ENCODE measurements at regions not wholly inside any gene's neighbourhood (a gene's known extent, or its start where the extent isn't known, plus 50 kb on each side); places are given as distances from the start of the nearest gene placed in this dataset.

- Histone ChIP-seq H3K27me3 (ENCODE audit: control insufficient read depth in 3 of 3, insufficient read depth in 3 of 3, low read length in 3 of 3) (no peaks in the 10 kb centered on the region), H3K36me3 (ENCODE audit: control insufficient read depth in 3 of 3, insufficient read depth in 2 of 3, low read depth in 1 of 3, low read length in 3 of 3) (no peaks in the 10 kb centered on the region), H3K9me3 (ENCODE audit: control insufficient read depth in 2 of 2, insufficient read depth in 1 of 2, low read depth in 1 of 2, low read length in 1 of 2) (no peaks in the 10 kb centered on the region), H3K4me3 (ENCODE audit: low read depth in 1 of 3, low read length in 3 of 3) (no peak overlapping the region), H3K27ac (ENCODE audit: low read depth in 1 of 3, low read length in 2 of 3) (no peak overlapping the region), H3K4me1 (ENCODE audit: control insufficient read depth in 3 of 3, insufficient read depth in 2 of 3, low read depth in 1 of 3, low read length in 2 of 3) (no peaks in the 10 kb centered on the region)
- DNase-seq (no peak), FAIRE-seq (no peak)
- 91 to 100% (median 100%) methylated on average over 1 of the region's 1 CpG for WGBS, 3 donors
Measured at GRCh38 chrX:113429011-113429410, 588.4 kb upstream of the AMOT start.

GRCh38 chrX:113422323-113422722, 581.7 kb upstream of the AMOT start:
- Histone ChIP-seq H3K36me3 (ENCODE audit: control insufficient read depth in 3 of 3, insufficient read depth in 2 of 3, low read depth in 1 of 3, low read length in 3 of 3) (no peaks in the 10 kb centered on the region), H3K4me1 (ENCODE audit: control insufficient read depth in 3 of 3, insufficient read depth in 2 of 3, low read depth in 1 of 3, low read length in 2 of 3) (no peaks in the 10 kb centered on the region), H3K4me3 (ENCODE audit: low read depth in 1 of 3, low read length in 3 of 3) (no peak overlapping the region), H3K9me3 (ENCODE audit: control insufficient read depth in 2 of 2, insufficient read depth in 1 of 2, low read depth in 1 of 2, low read length in 1 of 2) (no peaks in the 10 kb centered on the region), H3K27ac (ENCODE audit: low read depth in 1 of 3, low read length in 2 of 3) (no peak overlapping the region), H3K27me3 (ENCODE audit: control insufficient read depth in 3 of 3, insufficient read depth in 3 of 3, low read length in 3 of 3) (no peaks in the 10 kb centered on the region)
- no peak for FAIRE-seq
- 56 to 69% (median 56%) methylated on average over 4 of the region's 4 CpGs for WGBS, 3 donors
- DNase-seq, result no peak

GRCh38 chrX:113421432-113421831, 580.8 kb upstream of the AMOT start:
- no peaks in the 10 kb centered on the region for H3K9me3 ChIP-seq (ENCODE audit: control insufficient read depth in 2 of 2, insufficient read depth in 1 of 2, low read depth in 1 of 2, low read length in 1 of 2)
- WGBS, 3 donors, result 84 to 90% (median 89%) methylated on average over 1 of the region's 1 CpG
- H3K27me3 ChIP-seq (ENCODE audit: control insufficient read depth in 3 of 3, insufficient read depth in 3 of 3, low read length in 3 of 3), result no peaks in the 10 kb centered on the region
- FAIRE-seq (no peak), DNase-seq (no peak)
- no peak overlapping the region for H3K27ac ChIP-seq (ENCODE audit: low read depth in 1 of 3, low read length in 2 of 3)
- H3K4me1 ChIP-seq (ENCODE audit: control insufficient read depth in 3 of 3, insufficient read depth in 2 of 3, low read depth in 1 of 3, low read length in 2 of 3), result no peaks in the 10 kb centered on the region
- H3K36me3 ChIP-seq (ENCODE audit: control insufficient read depth in 3 of 3, insufficient read depth in 2 of 3, low read depth in 1 of 3, low read length in 3 of 3), result no peaks in the 10 kb centered on the region
- no peak overlapping the region for H3K4me3 ChIP-seq (ENCODE audit: low read depth in 1 of 3, low read length in 3 of 3)

DNA sequence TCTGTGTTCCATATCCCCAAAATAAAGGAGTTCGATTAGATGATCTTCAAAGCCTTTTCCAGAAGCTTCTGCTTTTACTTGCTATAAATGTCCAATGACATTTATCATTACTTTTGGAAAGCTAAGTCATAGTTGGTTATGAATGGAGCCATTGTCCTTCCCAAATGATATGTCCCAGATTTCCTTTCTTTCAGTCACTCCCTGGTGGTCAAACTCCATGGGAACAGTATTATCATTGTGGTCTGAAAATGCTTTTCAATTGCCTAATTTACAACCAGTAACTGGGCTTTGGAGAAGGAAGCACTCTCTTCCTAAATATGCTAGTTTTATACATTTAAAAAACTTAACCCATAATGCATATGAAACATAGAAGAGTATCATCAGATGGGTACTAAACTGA, 571.5 kb upstream of the AMOT start:
- H3K27ac ChIP-seq (ENCODE audit: low read depth in 1 of 3, low read length in 2 of 3), result no peak overlapping the region
- H3K4me1 ChIP-seq (ENCODE audit: control insufficient read depth in 3 of 3, insufficient read depth in 2 of 3, low read depth in 1 of 3, low read length in 2 of 3), result no peaks in the 10 kb centered on the region
- FAIRE-seq (no peak), DNase-seq (no peak)
- H3K36me3 ChIP-seq (ENCODE audit: control insufficient read depth in 3 of 3, insufficient read depth in 2 of 3, low read depth in 1 of 3, low read length in 3 of 3), result no peaks in the 10 kb centered on the region
- WGBS, 3 donors, result 75 to 83% (median 78%) methylated on average over 1 of the region's 1 CpG
- H3K4me3 ChIP-seq (ENCODE audit: low read depth in 1 of 3, low read length in 3 of 3), result no peak overlapping the region
- no peaks in the 10 kb centered on the region for H3K9me3 ChIP-seq (ENCODE audit: control insufficient read depth in 2 of 2, insufficient read depth in 1 of 2, low read depth in 1 of 2, low read length in 1 of 2)
- no peaks in the 10 kb centered on the region for H3K27me3 ChIP-seq (ENCODE audit: control insufficient read depth in 3 of 3, insufficient read depth in 3 of 3, low read length in 3 of 3)

DNA sequence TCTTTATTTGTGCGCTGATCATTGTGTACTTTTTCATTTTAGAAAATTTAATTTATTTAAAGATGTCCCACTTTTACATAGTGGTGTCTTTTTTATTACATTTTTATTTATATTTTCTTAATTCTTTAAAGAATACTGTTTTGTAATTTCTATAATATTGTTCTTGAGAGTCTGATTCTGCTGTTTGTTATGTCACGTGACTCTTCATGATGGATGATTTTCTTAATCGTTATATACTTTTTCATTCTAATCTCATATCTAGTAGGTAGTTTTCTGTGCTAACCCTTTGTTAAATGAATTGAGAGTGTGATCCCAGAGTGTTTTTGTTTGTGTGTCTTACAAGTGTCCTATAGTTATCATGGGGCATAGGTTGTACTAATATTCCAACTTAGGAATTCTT, 568.2 kb upstream of the AMOT start:
- no peak for DNase-seq
- peak; percentile 26 for FAIRE-seq
- H3K27ac ChIP-seq (ENCODE audit: low read depth in 1 of 3, low read length in 2 of 3), result no peak overlapping the region
- no peaks in the 10 kb centered on the region for H3K27me3 ChIP-seq (ENCODE audit: control insufficient read depth in 3 of 3, insufficient read depth in 3 of 3, low read length in 3 of 3)
- H3K4me3 ChIP-seq (ENCODE audit: low read depth in 1 of 3, low read length in 3 of 3), result no peak overlapping the region
- no peaks in the 10 kb centered on the region for H3K4me1 ChIP-seq (ENCODE audit: control insufficient read depth in 3 of 3, insufficient read depth in 2 of 3, low read depth in 1 of 3, low read length in 2 of 3)
- no peaks in the 10 kb centered on the region for H3K36me3 ChIP-seq (ENCODE audit: control insufficient read depth in 3 of 3, insufficient read depth in 2 of 3, low read depth in 1 of 3, low read length in 3 of 3)
- 89 to 92% (median 90%) methylated on average over 3 of the region's 3 CpGs for WGBS, 3 donors
- H3K9me3 ChIP-seq (ENCODE audit: control insufficient read depth in 2 of 2, insufficient read depth in 1 of 2, low read depth in 1 of 2, low read length in 1 of 2), result no peaks in the 10 kb centered on the region

- Histone ChIP-seq H3K27me3 (ENCODE audit: control insufficient read depth in 3 of 3, insufficient read depth in 3 of 3, low read length in 3 of 3) (no peaks in the 10 kb centered on the region), H3K4me3 (ENCODE audit: low read depth in 1 of 3, low read length in 3 of 3) (no peak overlapping the region), H3K9me3 (ENCODE audit: control insufficient read depth in 2 of 2, insufficient read depth in 1 of 2, low read depth in 1 of 2, low read length in 1 of 2) (no peaks in the 10 kb centered on the region), H3K4me1 (ENCODE audit: control insufficient read depth in 3 of 3, insufficient read depth in 2 of 3, low read depth in 1 of 3, low read length in 2 of 3) (no peaks in the 10 kb centered on the region), H3K36me3 (ENCODE audit: control insufficient read depth in 3 of 3, insufficient read depth in 2 of 3, low read depth in 1 of 3, low read length in 3 of 3) (no peaks in the 10 kb centered on the region), H3K27ac (ENCODE audit: low read depth in 1 of 3, low read length in 2 of 3) (no peak overlapping the region)
- no peak for FAIRE-seq
- WGBS, 3 donors, result 36 to 75% (median 69%) methylated on average over 2 of the region's 2 CpGs
- DNase-seq, result no peak
Measured at GRCh38 chrX:113400193-113400704, 559.6 kb upstream of the AMOT start.

DNA sequence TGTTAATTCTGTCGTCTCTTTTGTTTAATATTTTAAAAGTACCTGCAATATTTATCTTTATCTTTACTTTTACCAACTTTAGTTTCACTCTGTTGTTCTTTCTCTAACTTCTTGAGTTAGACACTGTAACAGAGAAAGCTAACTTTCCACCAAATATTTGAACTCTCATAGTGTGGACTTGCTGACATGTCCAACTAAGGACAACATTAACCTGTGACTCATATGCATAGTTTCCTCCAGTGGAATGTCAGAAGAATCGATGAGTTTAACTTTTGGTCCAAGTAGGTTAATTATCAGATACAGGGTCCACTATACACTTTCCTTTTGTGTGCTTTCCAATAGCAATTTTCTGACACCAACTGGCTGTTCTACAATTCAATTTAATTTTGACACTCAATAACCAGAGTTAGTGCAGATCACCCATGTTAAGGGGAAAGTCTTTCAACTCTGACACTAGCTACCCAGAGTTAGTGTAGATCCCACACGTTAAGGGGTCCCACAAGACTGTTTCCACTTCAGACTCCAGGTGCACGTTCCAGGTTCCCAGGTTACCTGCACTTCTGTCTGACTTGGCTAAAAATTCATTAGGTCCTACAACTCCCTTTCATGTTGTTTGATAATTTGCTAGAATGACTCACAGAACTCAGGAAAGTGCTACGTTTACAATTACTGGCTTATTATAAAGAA, 559.0 kb upstream of the AMOT start:
- no peak overlapping the region for H3K27ac ChIP-seq (ENCODE audit: low read depth in 1 of 3, low read length in 2 of 3)
- DNase-seq (no peak), FAIRE-seq (no peak)
- 42 to 71% (median 47%) methylated on average over 5 of the region's 5 CpGs for WGBS, 3 donors
- no peaks in the 10 kb centered on the region for H3K4me1 ChIP-seq (ENCODE audit: control insufficient read depth in 3 of 3, insufficient read depth in 2 of 3, low read depth in 1 of 3, low read length in 2 of 3)
- H3K4me3 ChIP-seq (ENCODE audit: low read depth in 1 of 3, low read length in 3 of 3), result no peak overlapping the region
- H3K36me3 ChIP-seq (ENCODE audit: control insufficient read depth in 3 of 3, insufficient read depth in 2 of 3, low read depth in 1 of 3, low read length in 3 of 3), result no peaks in the 10 kb centered on the region
- no peaks in the 10 kb centered on the region for H3K9me3 ChIP-seq (ENCODE audit: control insufficient read depth in 2 of 2, insufficient read depth in 1 of 2, low read depth in 1 of 2, low read length in 1 of 2)
- no peaks in the 10 kb centered on the region for H3K27me3 ChIP-seq (ENCODE audit: control insufficient read depth in 3 of 3, insufficient read depth in 3 of 3, low read length in 3 of 3)

GRCh38 chrX:113392355-113392754, 551.7 kb upstream of the AMOT start:
- Histone ChIP-seq H3K4me3 (ENCODE audit: low read depth in 1 of 3, low read length in 3 of 3) (no peak overlapping the region), H3K36me3 (ENCODE audit: control insufficient read depth in 3 of 3, insufficient read depth in 2 of 3, low read depth in 1 of 3, low read length in 3 of 3) (no peaks in the 10 kb centered on the region), H3K9me3 (ENCODE audit: control insufficient read depth in 2 of 2, insufficient read depth in 1 of 2, low read depth in 1 of 2, low read length in 1 of 2) (peaks cover 2 to 3% of the 10 kb centered on the region in 2 donors), H3K27me3 (ENCODE audit: control insufficient read depth in 3 of 3, insufficient read depth in 3 of 3, low read length in 3 of 3) (no peaks in the 10 kb centered on the region), H3K4me1 (ENCODE audit: control insufficient read depth in 3 of 3, insufficient read depth in 2 of 3, low read depth in 1 of 3, low read length in 2 of 3) (no peaks in the 10 kb centered on the region), H3K27ac (ENCODE audit: low read depth in 1 of 3, low read length in 2 of 3) (no peak overlapping the region)
- 72 to 87% (median 86%) methylated on average over 5 to 6 of the region's 6 CpGs for WGBS, 3 donors
- FAIRE-seq (no peak), DNase-seq (no peak)

DNA sequence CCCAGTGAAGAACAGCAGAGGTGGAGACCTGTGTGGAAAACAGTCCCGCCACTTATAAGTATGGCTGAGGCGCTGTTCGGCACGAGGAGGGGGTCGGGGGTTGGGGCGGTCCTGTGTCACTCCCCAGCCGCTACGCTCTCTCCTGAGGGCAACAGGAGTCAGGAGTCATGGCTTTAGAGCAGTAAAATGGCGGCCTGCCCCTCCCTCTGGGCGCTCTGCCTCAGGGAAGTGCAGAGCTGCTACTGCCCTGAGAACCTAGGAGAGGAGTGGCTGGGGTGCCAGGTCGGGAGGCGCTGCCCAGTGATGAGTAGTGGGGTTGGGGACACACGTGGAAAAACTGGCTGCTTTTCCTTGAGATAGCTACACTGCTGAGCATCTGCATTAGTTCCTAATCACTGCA, 551.2 kb upstream of the AMOT start:
- DNase-seq, result no peak
- H3K4me3 ChIP-seq (ENCODE audit: low read depth in 1 of 3, low read length in 3 of 3), result no peak overlapping the region
- H3K4me1 ChIP-seq (ENCODE audit: control insufficient read depth in 3 of 3, insufficient read depth in 2 of 3, low read depth in 1 of 3, low read length in 2 of 3), result no peaks in the 10 kb centered on the region
- FAIRE-seq, result no peak
- peaks cover 2 to 3% of the 10 kb centered on the region in 2 donors for H3K9me3 ChIP-seq (ENCODE audit: control insufficient read depth in 2 of 2, insufficient read depth in 1 of 2, low read depth in 1 of 2, low read length in 1 of 2)
- H3K27me3 ChIP-seq (ENCODE audit: control insufficient read depth in 3 of 3, insufficient read depth in 3 of 3, low read length in 3 of 3), result no peaks in the 10 kb centered on the region
- WGBS, 3 donors, result 61 to 92% (median 76%) methylated on average over 4 to 13 of the region's 13 CpGs
- no peaks in the 10 kb centered on the region for H3K36me3 ChIP-seq (ENCODE audit: control insufficient read depth in 3 of 3, insufficient read depth in 2 of 3, low read depth in 1 of 3, low read length in 3 of 3)
- no peak overlapping the region for H3K27ac ChIP-seq (ENCODE audit: low read depth in 1 of 3, low read length in 2 of 3)
